Body of pancreas (tissue), 4 donors: ENCODE measurements at regions not wholly inside any gene's neighbourhood (a gene's known extent, or its start where the extent isn't known, plus 50 kb on each side); places are given as distances from the start of the nearest gene placed in this dataset.

Source experiments
- ATAC-seq: fragments of 150-250 bp; one replicate; pipeline ENCODE4 v1.9.1; 2016
- DNase-seq, 4 donors: peaks; one replicate each; pipeline ENCODE4 v3.0.0-alpha.2; 2019
- H3K27ac ChIP-seq, 4 donors: fragments of 200-600 bp; sonication (generic); 1 replicate in 3 of 4; 2 replicates in 1 of 4; pipeline versions ENCODE4 v1.5.1 to v1.6.1; 2016 to 2019; ENCODE audit warnings: mild to moderate bottlenecking in 1 of 4, mixed read lengths in 1 of 4, moderate library complexity in 1 of 4
- H3K27me3 ChIP-seq, 2 donors: fragments of 200-600 bp; sonication (generic); one replicate each; pipeline ENCODE4 v1.6.0; 2016; ENCODE audit warnings: mild to moderate bottlenecking in 1 of 2
- H3K36me3 ChIP-seq, 2 donors: fragments of 200-600 bp; sonication (generic); replicated peaks in 1 of 2; 2 replicates each; pipeline ENCODE4 v1.5.1; 2016; ENCODE audit warnings: low read depth in 2 of 2; ENCODE audit not compliant: insufficient read depth in 1 of 2
- H3K4me1 ChIP-seq: fragments of 200-600 bp; sonication (generic); one replicate; pipeline ENCODE4 v1.6.0; 2016
- H3K4me3 ChIP-seq, 2 donors: fragments of 200-600 bp; sonication (generic); 1 replicate in 1 of 2; 2 replicates in 1 of 2; pipeline ENCODE4 v1.5.1; 2016 to 2019
- H3K9me3 ChIP-seq, 3 donors: fragments of 200-600 bp; sonication (generic); 1 replicate in 2 of 3; 2 replicates in 1 of 3; pipeline ENCODE4 v1.5.1; 2016
- CTCF ChIP-seq, 7 experiments: fragments of 450-650 bp in 4 of 7; fragments of 200-600 bp in 3 of 7; sonication (generic) in 3 of 7; IDR thresholded peaks; one replicate each; pipeline ENCODE4 v1.5.1; 2016 to 2019; ENCODE audit warnings: antibody characterized with exemption in 7 of 7
- POLR2A ChIP-seq, 3 donors: fragments of 450-650 bp; IDR thresholded peaks; one replicate each; pipeline ENCODE4 v1.6.1; 2016; ENCODE audit warnings: antibody characterized with exemption in 3 of 3, mild to moderate bottlenecking in 2 of 3
- WGBS, 2 donors: methylation state at CpG; one replicate each; pipeline ENCODE4 v1.1.5; 2017; 5-methylcytosine and 5-hydroxymethylcytosine counted together
- intact Hi-C: fragments of 100-400 bp; cut with DNase I; formaldehyde crosslinking; loops from one replicate; pipeline ENCODE4 v1.15.1; 2023

- no peak for ATAC-seq
- H3K4me3 ChIP-seq: no peak overlapping the region
- no peaks in the 10 kb centered on the region for H3K4me1 ChIP-seq
- H3K27me3 ChIP-seq: no peaks in the 10 kb centered on the region
- no peaks in the 10 kb centered on the region for H3K9me3 ChIP-seq
- DNase-seq: no peak
- TF ChIP-seq POLR2A (IDR thresholded peaks at IDR 0.05) (no peak), CTCF (IDR thresholded peaks at IDR 0.05) (no peak)
- intact Hi-C loops: no loop called here
- no peaks in the 10 kb centered on the region for H3K36me3 ChIP-seq
- no peak overlapping the region for H3K27ac ChIP-seq
Observed at GRCh38 chr6:141452354-141452686, 680.4 kb upstream of the GJE1 start.

GRCh38 chr6:141451511-141452353 lies 681.0 kb upstream of the GJE1 start:
- Histone ChIP-seq H3K9me3 (no peaks in the 10 kb centered on the region), H3K36me3 (no peaks in the 10 kb centered on the region), H3K27me3 (no peaks in the 10 kb centered on the region), H3K4me1 (no peaks in the 10 kb centered on the region), H3K27ac (no peak overlapping the region), H3K4me3 (no peak overlapping the region)
- no peak for DNase-seq
- intact Hi-C loops: no loop called here
- no peak for ATAC-seq
- 50 to 60% methylated on average over 1 of the region's 1 CpG for WGBS, 2 donors
- TF ChIP-seq POLR2A (IDR thresholded peaks at IDR 0.05): no peak
- no peak for TF ChIP-seq CTCF (IDR thresholded peaks at IDR 0.05)

GRCh38 chr6:141451181-141451510 lies 681.6 kb upstream of the GJE1 start:
- no peak overlapping the region for H3K4me3 ChIP-seq
- intact Hi-C loops: no loop called here
- no peaks in the 10 kb centered on the region for H3K9me3 ChIP-seq
- TF ChIP-seq POLR2A (IDR thresholded peaks at IDR 0.05): no peak
- no peak for TF ChIP-seq CTCF (IDR thresholded peaks at IDR 0.05)
- H3K27me3 ChIP-seq: no peaks in the 10 kb centered on the region
- H3K4me1 ChIP-seq: no peaks in the 10 kb centered on the region
- H3K36me3 ChIP-seq: no peaks in the 10 kb centered on the region
- DNase-seq (no peak), ATAC-seq (no peak)
- no peak overlapping the region for H3K27ac ChIP-seq

GRCh38 chr6:141445928-141446628 lies 686.6 kb upstream of the GJE1 start:
- TF ChIP-seq CTCF (IDR thresholded peaks at IDR 0.05) (no peak), POLR2A (IDR thresholded peaks at IDR 0.05) (no peak)
- intact Hi-C loops: no loop called here
- Histone ChIP-seq H3K4me1 (no peaks in the 10 kb centered on the region), H3K36me3 (no peaks in the 10 kb centered on the region), H3K27me3 (no peaks in the 10 kb centered on the region), H3K27ac (no peak overlapping the region), H3K9me3 (no peaks in the 10 kb centered on the region), H3K4me3 (no peak overlapping the region)
- DNase-seq (no peak), ATAC-seq (no peak)
- 56 to 67% methylated on average over 3 of the region's 3 CpGs for WGBS, 2 donors
